HG02588 (cell line): ENCODE measurements at regions not wholly inside any gene's neighbourhood (a gene's known extent, or its start where the extent isn't known, plus 50 kb on each side); places are given as distances from the start of the nearest gene placed in this dataset.
"Not testable (repeated sequence)": the region's sequence is repeated elsewhere in the genome, so short reads cannot be mapped to it uniquely, and the experiment has no call there.

Source experiments
- ATAC-seq: cut with Tn5 transposase; IDR thresholded peaks from one replicate; pipeline ENCODE4 v1.9.1; 2021; ENCODE audit warnings: mild to moderate bottlenecking, moderate library complexity; ENCODE audit not compliant: unreplicated experiment

GRCh38 chr4:111360906-111361305 is 738.0 kb upstream of the PITX2 start:
- no peak for ATAC-seq

DNA sequence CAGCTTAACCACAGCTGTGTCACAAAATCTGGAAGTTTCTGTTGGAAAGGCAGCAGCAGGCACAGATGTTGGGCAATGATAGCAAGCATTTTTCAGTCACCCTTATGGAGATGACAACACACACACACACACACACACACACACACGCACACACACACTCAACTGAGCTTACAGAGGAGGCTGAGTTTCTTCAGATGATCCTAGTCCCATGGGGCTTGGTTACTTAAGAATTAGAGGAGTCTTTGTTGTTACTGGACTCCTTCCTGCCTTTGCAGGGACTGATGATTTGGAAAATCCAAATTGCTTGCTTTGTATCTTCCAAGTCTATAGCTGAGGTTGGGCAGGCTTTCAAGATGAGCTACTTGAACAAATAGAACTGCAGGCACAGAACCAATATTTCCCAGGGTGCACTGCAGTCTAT is 740.1 kb upstream of the PITX2 start:
- ATAC-seq, result no peak

DNA sequence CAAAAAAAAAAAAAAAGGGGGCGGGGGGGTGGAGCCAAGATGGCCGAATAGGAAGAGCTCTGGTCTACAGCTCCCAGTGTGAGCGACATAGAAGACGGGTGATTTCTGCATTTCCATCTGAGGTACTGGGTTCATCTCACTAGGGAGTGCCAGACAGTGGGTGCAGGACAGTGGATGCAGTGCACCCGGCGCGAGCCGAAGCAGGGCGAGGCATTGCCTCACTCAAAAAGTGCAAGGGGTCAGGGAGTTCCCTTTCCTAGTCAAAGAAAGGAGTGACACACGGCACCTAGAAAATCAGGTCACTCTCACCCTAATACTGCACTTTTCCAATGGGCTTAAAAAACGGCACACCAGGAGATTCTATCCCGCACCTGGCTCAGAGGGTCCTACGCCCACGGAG is 755.0 kb upstream of the PITX2 start:
- not testable (repeated sequence) for ATAC-seq

DNA sequence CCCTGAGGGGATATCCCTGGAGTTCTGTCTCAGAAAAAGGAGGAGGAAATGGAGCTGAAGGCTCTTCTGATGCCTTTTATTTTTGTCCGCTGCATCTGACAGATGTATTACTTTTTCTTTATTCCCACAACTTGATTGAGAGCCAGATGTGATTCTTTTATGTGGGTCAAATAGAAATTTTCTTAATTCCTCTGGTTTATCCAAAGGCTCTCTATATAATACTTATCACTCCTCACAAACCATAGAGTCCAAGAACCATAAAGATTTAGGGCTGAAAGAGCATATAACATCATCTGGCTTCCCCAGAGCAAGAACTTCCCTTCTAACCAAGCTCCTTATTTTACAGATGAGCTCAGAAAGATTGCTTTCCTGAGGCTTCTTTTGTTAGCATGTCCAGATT is 756.7 kb upstream of the FAM241A start:
- ATAC-seq, result no peak

GRCh38 chr4:111391829-111392228 is 753.4 kb upstream of the FAM241A start:
- ATAC-seq, result no peak

- no peak for ATAC-seq
Observed at GRCh38 chr4:111393781-111394180, 751.5 kb upstream of the FAM241A start.

- ATAC-seq, result no peak
Observed at GRCh38 chr4:111398906-111399330, 746.3 kb upstream of the FAM241A start.

DNA sequence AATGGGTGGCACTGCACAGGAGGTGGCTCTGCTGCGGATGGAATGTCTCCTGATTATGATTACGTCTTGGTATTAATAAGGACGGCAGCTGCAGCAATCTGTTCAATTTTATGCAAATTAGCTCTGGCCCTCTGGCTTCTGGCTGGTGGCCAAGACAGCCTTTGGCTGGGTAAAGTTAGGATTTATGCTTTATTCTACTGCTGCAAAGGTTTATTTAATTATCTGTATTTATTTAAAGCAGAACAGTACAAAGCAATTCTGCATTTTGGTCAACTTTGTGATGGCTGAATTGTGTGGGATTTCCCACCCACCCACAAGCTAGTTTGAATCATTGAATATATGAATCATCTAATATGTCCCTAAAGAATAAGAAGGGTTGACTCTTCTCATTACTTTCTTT is 745.6 kb upstream of the FAM241A start:
- ATAC-seq, result no peak

DNA sequence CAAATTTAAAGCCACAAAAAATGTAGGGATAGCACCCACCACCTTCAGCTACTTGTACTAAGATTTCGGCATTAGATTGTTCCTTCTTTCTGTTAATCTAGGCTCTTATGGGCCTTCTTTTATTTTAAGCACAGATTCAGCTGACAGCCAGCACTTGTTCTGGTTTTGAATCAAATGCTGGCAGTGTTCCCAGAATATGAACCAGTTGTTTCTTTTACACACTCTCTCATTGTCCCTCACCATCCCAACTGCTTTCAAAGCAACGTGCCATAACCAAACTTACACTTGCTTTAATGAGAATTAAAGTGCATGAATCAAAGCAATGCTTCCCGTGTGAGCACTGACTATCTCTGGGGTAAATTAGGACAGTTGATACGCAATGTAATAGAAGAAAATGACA is 744.5 kb upstream of the FAM241A start:
- ATAC-seq, result no peak

DNA sequence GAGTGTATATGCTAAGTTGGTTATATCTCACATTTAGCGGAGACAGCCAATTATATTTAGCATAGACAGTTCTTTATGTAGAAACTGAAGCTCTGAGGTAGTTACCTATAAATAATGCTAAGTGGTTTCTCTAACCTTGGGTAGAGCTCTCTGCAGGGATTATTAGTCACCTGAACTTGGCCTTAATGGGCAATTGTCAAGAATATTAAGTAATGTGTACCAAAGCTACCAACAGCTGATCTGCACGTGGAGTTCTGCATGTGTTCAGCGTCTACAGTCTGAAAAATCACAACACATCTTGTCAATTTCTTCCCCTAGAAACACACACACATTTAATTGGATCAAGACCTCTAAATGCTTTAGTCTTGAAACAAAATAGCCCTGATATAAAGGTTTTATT is 740.6 kb upstream of the FAM241A start:
- ATAC-seq, result no peak

DNA sequence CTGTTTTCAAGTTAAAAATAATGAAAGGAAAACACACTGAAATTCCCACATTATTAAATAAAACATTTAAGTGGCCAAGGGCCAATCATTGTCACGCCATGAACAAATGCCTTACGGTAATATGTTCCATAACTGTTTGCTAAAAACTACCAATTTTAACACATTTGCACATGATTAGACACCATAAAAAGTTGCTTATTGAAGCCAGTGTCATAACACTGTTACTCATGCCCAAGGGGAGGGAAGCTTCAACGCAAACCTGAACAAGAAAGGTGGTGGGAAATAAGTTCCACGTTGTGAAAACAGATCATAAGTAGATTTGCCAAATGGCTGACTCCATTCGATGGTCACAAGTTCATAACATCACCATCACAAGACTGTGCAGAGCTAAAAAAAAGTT is 739.3 kb upstream of the FAM241A start:
- no peak for ATAC-seq

- no peak for ATAC-seq
Observed at GRCh38 chr4:111410571-111410970, 734.7 kb upstream of the FAM241A start.

DNA sequence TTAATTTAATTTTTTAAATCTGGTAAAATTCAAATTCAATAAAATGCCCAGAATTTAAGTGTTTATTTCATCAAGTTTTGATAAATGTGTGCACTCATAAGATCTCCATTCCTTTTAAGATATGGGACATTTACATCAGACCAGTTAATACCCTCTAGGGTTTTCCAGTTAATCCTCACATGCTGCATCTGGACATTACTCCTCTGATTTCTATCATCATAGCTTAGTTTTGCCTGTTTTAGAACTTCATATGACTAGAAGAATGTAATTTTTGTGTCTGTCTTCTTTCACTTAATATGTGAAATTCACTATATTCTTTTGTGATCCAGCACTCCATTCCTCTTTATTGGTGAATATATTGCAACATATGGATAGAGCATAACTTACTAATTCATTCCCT is 727.7 kb upstream of the FAM241A start:
- no peak for ATAC-seq

DNA sequence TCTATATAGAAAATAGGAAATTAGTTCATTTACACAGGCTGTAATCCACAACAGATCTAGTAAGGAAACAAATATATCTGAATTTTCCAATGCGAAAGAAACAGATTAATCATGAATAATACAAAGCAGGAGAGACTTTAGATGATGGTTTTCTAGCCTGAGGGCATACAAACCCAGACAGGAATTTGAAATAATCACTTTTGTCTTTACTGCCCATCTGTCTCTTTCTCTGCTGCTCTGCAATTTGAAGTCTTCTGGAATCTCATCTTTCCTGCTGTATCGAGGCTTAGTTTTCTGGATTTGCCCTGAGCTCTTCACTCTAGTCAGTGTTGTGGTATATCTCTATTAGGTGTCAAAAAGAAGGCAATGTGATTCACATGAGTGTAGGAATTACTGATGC is 711.8 kb upstream of the FAM241A start:
- ATAC-seq, result no peak

- no peak for ATAC-seq
Observed at GRCh38 chr4:111434586-111434985, 710.7 kb upstream of the FAM241A start.

DNA sequence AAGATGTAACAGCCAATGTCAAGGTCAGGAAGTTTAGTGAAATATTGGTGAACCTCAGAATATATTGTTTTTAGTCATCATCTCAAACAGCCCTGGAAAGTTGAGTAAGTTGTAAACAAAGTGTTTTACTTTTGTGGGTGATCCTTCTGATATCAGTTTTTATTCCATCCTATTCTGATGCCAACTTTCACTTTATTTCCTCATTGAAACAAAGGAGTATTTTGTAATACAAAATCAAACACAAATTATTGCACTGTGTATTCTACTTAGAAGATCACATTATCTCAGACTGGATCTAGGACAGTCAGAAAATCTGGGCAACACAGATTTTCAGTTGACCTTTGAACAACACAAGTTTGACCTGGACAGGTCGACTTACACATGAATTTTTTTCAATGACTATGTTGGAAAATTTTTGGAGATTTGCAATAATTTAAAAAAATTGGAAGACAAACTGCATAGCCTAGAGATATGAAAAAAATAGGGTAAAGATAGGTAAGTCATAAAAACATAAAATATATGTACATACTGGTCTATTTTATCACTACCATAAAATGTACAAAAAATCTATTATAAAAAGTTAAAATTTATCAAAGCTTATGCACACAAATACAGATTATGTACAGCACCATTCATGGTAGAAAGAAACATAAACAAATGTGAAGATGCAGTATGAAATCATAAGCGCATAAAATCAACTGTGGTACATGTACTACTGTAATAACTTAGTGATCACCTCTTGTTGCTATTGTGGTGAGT is 709.1 kb upstream of the FAM241A start:
- ATAC-seq, result no peak

GRCh38 chr4:111441687-111442086 is 703.6 kb upstream of the FAM241A start:
- ATAC-seq, result no peak

DNA sequence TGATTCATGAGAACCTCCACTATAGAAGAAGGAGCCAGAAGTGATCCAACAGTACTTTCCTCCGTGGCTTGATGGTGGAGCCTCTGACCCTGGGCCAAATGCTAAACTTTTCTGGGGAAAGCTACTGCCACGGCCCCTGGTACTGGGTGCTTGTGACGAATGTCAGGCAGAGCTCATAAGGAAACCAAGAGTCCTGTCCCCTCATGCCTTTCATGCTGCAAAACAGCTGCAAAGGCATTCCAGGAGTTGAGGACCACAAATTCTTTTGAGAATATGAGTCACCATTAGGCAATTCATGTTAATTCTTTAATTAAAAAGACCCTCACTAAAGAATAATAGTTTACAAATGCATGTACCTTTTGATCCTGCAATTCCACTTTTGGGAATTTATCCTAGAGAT is 700.4 kb upstream of the FAM241A start:
- not testable (repeated sequence) for ATAC-seq

GRCh38 chr4:111449657-111450056 is 695.6 kb upstream of the FAM241A start:
- ATAC-seq, result no peak

DNA sequence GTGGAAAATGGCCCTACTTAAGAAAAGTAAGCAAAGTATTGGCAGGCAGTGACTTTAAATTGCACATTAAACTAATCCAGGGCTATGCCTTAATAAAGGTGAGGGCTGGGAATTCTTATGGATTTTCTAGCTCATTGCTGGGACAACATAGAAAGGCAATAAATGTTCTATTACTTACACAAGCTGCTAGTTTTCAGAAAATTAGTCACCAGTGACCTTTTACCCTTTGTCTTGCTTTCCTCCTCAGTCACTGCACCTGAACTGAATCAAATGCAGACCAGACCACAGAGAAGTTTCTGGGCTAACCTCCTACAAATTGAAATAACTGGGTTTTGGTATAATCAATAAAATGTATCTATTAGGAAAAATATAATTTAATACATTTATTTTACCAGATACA is 694.4 kb upstream of the FAM241A start:
- ATAC-seq, result no peak

DNA sequence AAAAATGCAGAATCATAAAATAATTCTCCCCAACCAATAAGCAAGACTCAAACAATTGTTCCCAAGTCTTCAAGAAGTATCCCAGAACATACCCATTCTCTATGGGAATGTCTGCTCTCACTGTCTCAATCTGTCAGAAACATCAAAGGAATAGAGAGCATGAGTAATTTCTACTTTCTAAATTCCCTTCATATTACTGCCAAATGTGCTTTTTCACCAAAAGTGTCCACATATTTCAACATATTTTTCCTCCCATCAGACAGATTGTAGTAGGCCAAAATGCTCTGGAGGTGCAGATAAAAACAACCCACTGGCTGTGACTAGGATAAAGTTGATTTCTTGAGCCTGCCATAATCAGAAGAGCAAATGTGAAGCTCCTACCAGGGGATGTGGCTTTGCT is 692.0 kb upstream of the FAM241A start:
- ATAC-seq, result no peak

DNA sequence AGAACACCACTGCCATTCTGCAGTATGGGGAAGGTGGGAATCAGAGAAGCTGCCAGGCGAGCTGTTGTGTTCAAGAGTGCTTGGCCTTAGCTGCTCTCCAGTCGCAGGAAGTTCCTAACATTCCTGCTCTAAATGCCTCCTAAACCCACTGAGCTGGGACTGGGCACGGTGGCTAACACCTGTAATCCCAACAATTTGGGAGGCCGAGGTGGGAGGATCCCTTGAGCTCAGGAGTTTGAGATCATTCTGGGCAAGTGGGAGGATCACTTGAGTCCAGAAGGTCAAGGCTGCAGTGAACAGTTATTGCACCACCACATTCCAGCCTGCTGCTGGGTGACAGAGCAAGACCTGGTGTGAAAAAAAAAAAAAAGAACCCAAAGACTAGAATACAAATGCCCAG is 690.3 kb upstream of the FAM241A start:
- no peak for ATAC-seq
